CD14-positive monocyte (primary cell): ENCODE measurements at regions not wholly inside any gene's neighbourhood (a gene's known extent, or its start where the extent isn't known, plus 50 kb on each side); places are given as distances from the start of the nearest gene placed in this dataset.

Source experiments
- DNase-seq, 3 donors: peaks; one replicate each; pipeline ENCODE4 v3.0.0-alpha.2; 2011 to 2022
- H2AFZ ChIP-seq: 2 replicates; pipeline ENCODE4 v1.6.0; 2012; ENCODE audit warnings: mild to moderate bottlenecking, low read depth, low read length, inconsistent platforms; ENCODE audit not compliant: insufficient read depth, poor library complexity, severe bottlenecking
- H3K27ac ChIP-seq, 2 donors: 1 replicate in 1 of 2; 2 replicates in 1 of 2; pipeline ENCODE4 v1.5.1; 2012 to 2013; ENCODE audit warnings: low read length in 2 of 2, control low read depth in 1 of 2, inconsistent platforms in 1 of 2, low read depth in 1 of 2, mild to moderate bottlenecking in 1 of 2
- H3K27me3 ChIP-seq, 2 donors: one replicate each; pipeline versions ENCODE4 v1.6.0 to v1.6.1; 2011 to 2013; ENCODE audit warnings: low read length in 2 of 2; ENCODE audit not compliant: control insufficient read depth in 2 of 2, insufficient read depth in 2 of 2
- H3K36me3 ChIP-seq, 2 donors: replicated peaks in 1 of 2; 1 replicate in 1 of 2; 2 replicates in 1 of 2; pipeline versions ENCODE4 v1.5.1 to v1.6.1; 2012 to 2013; ENCODE audit warnings: low read length in 2 of 2, control low read depth in 1 of 2, inconsistent platforms in 1 of 2, mild to moderate bottlenecking in 1 of 2; ENCODE audit not compliant: insufficient read depth in 2 of 2, control insufficient read depth in 1 of 2
- H3K4me1 ChIP-seq, 2 donors: 1 replicate in 1 of 2; 2 replicates in 1 of 2; pipeline versions ENCODE4 v1.5.1 to v1.6.1; 2012 to 2013; ENCODE audit warnings: low read length in 2 of 2, control low read depth in 1 of 2, inconsistent platforms in 1 of 2, mild to moderate bottlenecking in 1 of 2, moderate library complexity in 1 of 2; ENCODE audit not compliant: insufficient read depth in 2 of 2, control insufficient read depth in 1 of 2
- H3K4me2 ChIP-seq: replicated peaks from 2 replicates; pipeline ENCODE3; 2012; ENCODE audit warnings: low read length, moderate library complexity, mild to moderate bottlenecking; ENCODE audit not compliant: poor library complexity, severe bottlenecking; ENCODE audit errors: extremely low read depth
- H3K4me3 ChIP-seq, 3 experiments: fragments of 200-600 bp in 1 of 3; sonication (generic) in 1 of 3; replicated peaks in 1 of 3; 1 replicate in 2 of 3; 2 replicates in 1 of 3; pipeline ENCODE4 v1.5.1; 2011 to 2013; ENCODE audit warnings: low read length in 3 of 3, mild to moderate bottlenecking in 3 of 3, control low read depth in 2 of 3, low read depth in 2 of 3, inconsistent platforms in 1 of 3, moderate library complexity in 1 of 3
- H3K79me2 ChIP-seq: 2 replicates; pipeline ENCODE4 v1.6.0; 2012; ENCODE audit warnings: mild to moderate bottlenecking, control low read depth, inconsistent platforms, low read length, moderate library complexity; ENCODE audit not compliant: insufficient read depth
- H3K9ac ChIP-seq: 2 replicates; pipeline ENCODE4 v1.6.0; 2017; ENCODE audit warnings: low read length, mild to moderate bottlenecking; ENCODE audit not compliant: insufficient read depth, poor library complexity, severe bottlenecking
- H3K9me3 ChIP-seq, 2 donors: replicated peaks in 1 of 2; 1 replicate in 1 of 2; 2 replicates in 1 of 2; pipeline versions ENCODE4 v1.5.1 to v1.6.1; 2012 to 2013; ENCODE audit warnings: low read length in 2 of 2, control low read depth in 1 of 2; ENCODE audit not compliant: control insufficient read depth in 1 of 2, insufficient read depth in 1 of 2
- H4K20me1 ChIP-seq: 2 replicates; pipeline ENCODE4 v1.6.0; 2012; ENCODE audit warnings: mild to moderate bottlenecking, low read length, control low read depth, moderate library complexity; ENCODE audit not compliant: insufficient read depth
- H3K27ac Mint-ChIP-seq, 7 donors: one replicate each; pipeline ENCODE4 v1.8.0; 2020; ENCODE audit warnings: mild to moderate bottlenecking in 7 of 7, mixed read lengths in 7 of 7, moderate library complexity in 6 of 7, inconsistent platforms in 2 of 7
- H3K27me3 Mint-ChIP-seq, 3 donors: one replicate each; pipeline ENCODE4 v1.8.0; 2021 to 2022; ENCODE audit warnings: low read depth in 3 of 3, mild to moderate bottlenecking in 3 of 3, mixed read lengths in 3 of 3, moderate library complexity in 3 of 3, inconsistent platforms in 1 of 3
- H3K36me3 Mint-ChIP-seq, 2 donors: one replicate each; pipeline ENCODE4 v1.8.0; 2020; ENCODE audit warnings: mixed read lengths in 2 of 2, inconsistent platforms in 1 of 2, mild to moderate bottlenecking in 1 of 2
- H3K4me1 Mint-ChIP-seq: one replicate; pipeline ENCODE4 v1.8.0; 2020; ENCODE audit warnings: mild to moderate bottlenecking, mixed read lengths
- H3K4me3 Mint-ChIP-seq, 2 donors: one replicate each; pipeline ENCODE4 v1.8.0; 2020; ENCODE audit warnings: mild to moderate bottlenecking in 2 of 2, mixed read lengths in 2 of 2, moderate library complexity in 1 of 2
- H3K9me3 Mint-ChIP-seq, 7 donors: one replicate each; pipeline ENCODE4 v1.8.0; 2020 to 2022; ENCODE audit warnings: mixed read lengths in 7 of 7, mild to moderate bottlenecking in 6 of 7, moderate library complexity in 6 of 7, inconsistent platforms in 2 of 7
- CTCF ChIP-seq: fragments of 200-600 bp; IDR thresholded peaks from one replicate; pipeline ENCODE4 v1.8.0; 2022; ENCODE audit warnings: antibody characterized with exemption, mild to moderate bottlenecking
- WGBS: methylation state at CpG from one replicate; pipeline ENCODE4 v1.1.5; 2013; ENCODE audit warnings: missing lambda C conversion rate; ENCODE audit not compliant: insufficient coverage; 5-methylcytosine and 5-hydroxymethylcytosine counted together
- intact Hi-C, 2 donors: fragments of 100-400 bp; cut with micrococcal nuclease; formaldehyde crosslinking; loops; one replicate each; pipeline versions ENCODE4 v1.15.0 to v1.15.1; 2023

- Mint-ChIP-seq H3K9me3 (no peaks in the 10 kb centered on the region), H3K36me3 (peaks cover 23 to 35% of the 10 kb centered on the region in 2 donors), H3K4me1 (peaks cover under 1% of the 10 kb centered on the region), H3K4me3 (no peak overlapping the region), H3K27ac (no peak overlapping the region), H3K27me3 (peaks cover 0 to 2% (median 0%) of the 10 kb centered on the region in 3 donors)
- no peak for TF ChIP-seq CTCF
- 98% methylated on average over 5 of the region's 13 CpGs for WGBS
- no peak overlapping the region for H2AFZ ChIP-seq
- H3K4me3 ChIP-seq, result no peak overlapping the region
- no peak overlapping the region for H3K9ac ChIP-seq
- no peak for DNase-seq
- no peak overlapping the region for H3K4me2 ChIP-seq
- intact Hi-C loops, result no loop called here
- H3K36me3 ChIP-seq, result peaks cover 0 to 18% of the 10 kb centered on the region in 2 donors
- H4K20me1 ChIP-seq, result no peaks in the 10 kb centered on the region
- no peaks in the 10 kb centered on the region for H3K79me2 ChIP-seq
- no peaks in the 10 kb centered on the region for H3K4me1 ChIP-seq
- no peak overlapping the region for H3K27ac ChIP-seq
- H3K9me3 ChIP-seq, result no peaks in the 10 kb centered on the region
- no peaks in the 10 kb centered on the region for H3K27me3 ChIP-seq
Observed at GRCh38 chr1:232428786-232429530, 201.0 kb downstream of the SIPA1L2 start.

GRCh38 chr1:232428036-232428645 is 201.8 kb downstream of the SIPA1L2 start:
- Histone ChIP-seq H3K9ac (no peak overlapping the region), H3K79me2 (no peaks in the 10 kb centered on the region), H2AFZ (no peak overlapping the region), H3K4me2 (no peak overlapping the region), H3K27me3 (no peaks in the 10 kb centered on the region), H3K4me3 (no peak overlapping the region), H3K27ac (no peak overlapping the region), H3K9me3 (no peaks in the 10 kb centered on the region), H3K36me3 (peaks cover 0 to 18% of the 10 kb centered on the region in 2 donors), H4K20me1 (no peaks in the 10 kb centered on the region), H3K4me1 (no peaks in the 10 kb centered on the region)
- DNase-seq, result no peak
- Mint-ChIP-seq H3K9me3 (no peaks in the 10 kb centered on the region), H3K36me3 (peaks cover 22 to 36% of the 10 kb centered on the region in 2 donors), H3K4me3 (no peak overlapping the region), H3K27me3 (peaks cover 0 to 2% (median 0%) of the 10 kb centered on the region in 3 donors), H3K27ac (no peak overlapping the region), H3K4me1 (peaks cover 8% of the 10 kb centered on the region)
- TF ChIP-seq CTCF, result no peak
- intact Hi-C loops, result no loop called here
- no CpG with 5 or more reads among the region's 3 CpGs for WGBS
